SHP77 treated with DMSO at 0.1 percent for 48 hours (cell line): ENCODE measurements at regions not wholly inside any gene's neighbourhood (a gene's known extent, or its start where the extent isn't known, plus 50 kb on each side); places are given as distances from the start of the nearest gene placed in this dataset.

Source experiments
- DNase-seq: peaks from one replicate; lab custom pipeline; 2025; lab: John Stamatoyannopoulos, UW

- DNase-seq, result no peak
Measured at GRCh38 chr11:15485432-15485831, 370.7 kb downstream of the INSC start.

- no peak for DNase-seq
Measured at GRCh38 chr11:15489281-15489680, 374.6 kb downstream of the INSC start.

- no peak for DNase-seq
Measured at GRCh38 chr11:15490535-15490934, 375.8 kb downstream of the INSC start.

GRCh38 chr11:15493066-15493465, 378.3 kb downstream of the INSC start:
- DNase-seq, result no peak

GRCh38 chr11:15493921-15494620, 379.3 kb downstream of the INSC start:
- peak; percentile 36 for DNase-seq

GRCh38 chr11:15494740-15495139, 380.0 kb downstream of the INSC start:
- no peak for DNase-seq

GRCh38 chr11:15495462-15495861, 380.7 kb downstream of the INSC start:
- DNase-seq, result no peak

GRCh38 chr11:15497366-15497765, 382.6 kb downstream of the INSC start:
- DNase-seq, result no peak

- no peak for DNase-seq
Measured at GRCh38 chr11:15499674-15500073, 385.0 kb downstream of the INSC start.

- no peak for DNase-seq
Measured at GRCh38 chr11:15500643-15501042, 385.9 kb downstream of the INSC start.

GRCh38 chr11:15501566-15501965, 386.8 kb downstream of the INSC start:
- no peak for DNase-seq

GRCh38 chr11:15505155-15505554, 390.4 kb downstream of the INSC start:
- no peak for DNase-seq

GRCh38 chr11:15507592-15507991, 392.9 kb downstream of the INSC start:
- DNase-seq, result no peak

- no peak for DNase-seq
Measured at GRCh38 chr11:15509082-15509481, 394.4 kb downstream of the INSC start.

- DNase-seq, result no peak
Measured at GRCh38 chr11:15519124-15519791, 404.5 kb downstream of the INSC start.

- no peak for DNase-seq
Measured at GRCh38 chr11:15519911-15520310, 405.2 kb downstream of the INSC start.

GRCh38 chr11:15523543-15523942, 408.8 kb downstream of the INSC start:
- no peak for DNase-seq

- no peak for DNase-seq
Measured at GRCh38 chr11:15525582-15525981, 410.9 kb downstream of the INSC start.

GRCh38 chr11:15526032-15526431, 411.3 kb downstream of the INSC start:
- no peak for DNase-seq

- DNase-seq, result no peak
Measured at GRCh38 chr11:15526859-15527450, 412.2 kb downstream of the INSC start.

- DNase-seq, result no peak
Measured at GRCh38 chr11:15532432-15532831, 417.7 kb downstream of the INSC start.

- DNase-seq, result no peak
Measured at GRCh38 chr11:15534266-15534665, 419.5 kb downstream of the INSC start.

GRCh38 chr11:15535414-15535813, 420.7 kb downstream of the INSC start:
- no peak for DNase-seq
